ENCODE measurements at regions not wholly inside any gene's neighbourhood (a gene's known extent, or its start where the extent isn't known, plus 50 kb on each side); places are given as distances from the start of the nearest gene placed in this dataset.

DNA sequence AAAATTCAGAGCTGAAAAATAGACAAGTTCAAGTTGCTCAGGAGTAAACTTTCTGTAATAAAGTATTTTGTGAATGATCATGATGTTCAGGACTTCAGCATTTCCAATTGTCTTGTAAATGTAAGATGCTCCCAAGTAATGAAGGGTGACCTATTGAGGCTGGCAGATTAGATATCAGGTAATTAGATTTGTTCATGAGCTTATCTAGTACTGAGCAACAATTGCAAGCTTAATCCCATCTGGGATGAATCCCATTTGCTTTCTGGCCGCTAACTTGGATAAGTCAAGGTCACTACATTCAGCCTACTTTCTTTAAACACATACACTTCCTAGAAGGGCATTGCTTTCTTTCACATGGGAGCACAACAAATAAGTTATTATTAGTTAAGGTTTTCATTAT lies 82.4 kb upstream of the ITGB1 start:
- Histone ChIP-seq H3K79me2 (ENCODE audit: insufficient read depth, low read length) (no peaks in the 10 kb centered on the region), H3K9me2 (replicated peaks; ENCODE audit: low read depth, low read length) (no peaks in the 10 kb centered on the region), H2AFZ (ENCODE audit: low read length) (no peak overlapping the region), H3K36me3 (ENCODE audit: insufficient read depth, low read length) (no peaks in the 10 kb centered on the region), H3K4me3 (ENCODE audit: low read length, poor library complexity, severe bottlenecking) (no peak overlapping the region), H3K4me1 (ENCODE audit: insufficient read depth, low read length, poor library complexity, severe bottlenecking) (no peaks in the 10 kb centered on the region), H3F3A (ENCODE audit: low read depth) (no peaks in the 10 kb centered on the region), H3K27me3 (ENCODE audit: insufficient read depth, low read length, poor library complexity, severe bottlenecking) (no peaks in the 10 kb centered on the region), H3K4me2 (ENCODE audit: low read depth, low read length, poor library complexity, severe bottlenecking) (no peak overlapping the region), H4K20me1 (ENCODE audit: insufficient read depth, low read length, poor library complexity, severe bottlenecking) (no peaks in the 10 kb centered on the region), H3K9ac (ENCODE audit: low read depth, low read length, poor library complexity, severe bottlenecking) (no peak overlapping the region), H3K9me3 (ENCODE audit: insufficient read depth, low read depth, low read length) (no peaks in the 10 kb centered on the region)
- TF ChIP-seq EZH2phosphoT487 (IDR thresholded peaks at IDR 0.05; ENCODE audit: borderline replicate concordance): no peak
- TF ChIP-seq, protein P1, sequence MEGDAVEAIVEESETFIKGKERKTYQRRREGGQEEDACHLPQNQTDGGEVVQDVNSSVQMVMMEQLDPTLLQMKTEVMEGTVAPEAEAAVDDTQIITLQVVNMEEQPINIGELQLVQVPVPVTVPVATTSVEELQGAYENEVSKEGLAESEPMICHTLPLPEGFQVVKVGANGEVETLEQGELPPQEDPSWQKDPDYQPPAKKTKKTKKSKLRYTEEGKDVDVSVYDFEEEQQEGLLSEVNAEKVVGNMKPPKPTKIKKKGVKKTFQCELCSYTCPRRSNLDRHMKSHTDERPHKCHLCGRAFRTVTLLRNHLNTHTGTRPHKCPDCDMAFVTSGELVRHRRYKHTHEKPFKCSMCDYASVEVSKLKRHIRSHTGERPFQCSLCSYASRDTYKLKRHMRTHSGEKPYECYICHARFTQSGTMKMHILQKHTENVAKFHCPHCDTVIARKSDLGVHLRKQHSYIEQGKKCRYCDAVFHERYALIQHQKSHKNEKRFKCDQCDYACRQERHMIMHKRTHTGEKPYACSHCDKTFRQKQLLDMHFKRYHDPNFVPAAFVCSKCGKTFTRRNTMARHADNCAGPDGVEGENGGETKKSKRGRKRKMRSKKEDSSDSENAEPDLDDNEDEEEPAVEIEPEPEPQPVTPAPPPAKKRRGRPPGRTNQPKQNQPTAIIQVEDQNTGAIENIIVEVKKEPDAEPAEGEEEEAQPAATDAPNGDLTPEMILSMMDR (conservative IDR thresholded peaks at IDR 0.05; ENCODE audit: low read length): no peak

GRCh38 chr10:33039181-33039580 lies 81.2 kb upstream of the ITGB1 start:
- Histone ChIP-seq H3K36me3 (ENCODE audit: insufficient read depth, low read length) (no peaks in the 10 kb centered on the region), H3F3A (ENCODE audit: low read depth) (no peaks in the 10 kb centered on the region), H3K27me3 (ENCODE audit: insufficient read depth, low read length, poor library complexity, severe bottlenecking) (no peaks in the 10 kb centered on the region), H3K9me3 (ENCODE audit: insufficient read depth, low read depth, low read length) (no peaks in the 10 kb centered on the region), H4K20me1 (ENCODE audit: insufficient read depth, low read length, poor library complexity, severe bottlenecking) (no peaks in the 10 kb centered on the region), H3K79me2 (ENCODE audit: insufficient read depth, low read length) (no peaks in the 10 kb centered on the region), H2AFZ (ENCODE audit: low read length) (no peak overlapping the region), H3K4me3 (ENCODE audit: low read length, poor library complexity, severe bottlenecking) (no peak overlapping the region), H3K9ac (ENCODE audit: low read depth, low read length, poor library complexity, severe bottlenecking) (no peak overlapping the region), H3K4me2 (ENCODE audit: low read depth, low read length, poor library complexity, severe bottlenecking) (no peak overlapping the region), H3K9me2 (replicated peaks; ENCODE audit: low read depth, low read length) (no peaks in the 10 kb centered on the region), H3K4me1 (ENCODE audit: insufficient read depth, low read length, poor library complexity, severe bottlenecking) (no peaks in the 10 kb centered on the region)
- TF ChIP-seq, protein P1 (conservative IDR thresholded peaks at IDR 0.05; ENCODE audit: low read length): no peak
- no peak for TF ChIP-seq EZH2phosphoT487 (IDR thresholded peaks at IDR 0.05; ENCODE audit: borderline replicate concordance)

GRCh38 chr10:33038672-33039071 lies 80.6 kb upstream of the ITGB1 start:
- Histone ChIP-seq H3K27me3 (ENCODE audit: insufficient read depth, low read length, poor library complexity, severe bottlenecking) (no peaks in the 10 kb centered on the region), H3K9ac (ENCODE audit: low read depth, low read length, poor library complexity, severe bottlenecking) (no peak overlapping the region), H3K4me2 (ENCODE audit: low read depth, low read length, poor library complexity, severe bottlenecking) (no peak overlapping the region), H3K9me2 (replicated peaks; ENCODE audit: low read depth, low read length) (no peaks in the 10 kb centered on the region), H3K4me1 (ENCODE audit: insufficient read depth, low read length, poor library complexity, severe bottlenecking) (no peaks in the 10 kb centered on the region), H3F3A (ENCODE audit: low read depth) (no peaks in the 10 kb centered on the region), H2AFZ (ENCODE audit: low read length) (no peak overlapping the region), H3K79me2 (ENCODE audit: insufficient read depth, low read length) (no peaks in the 10 kb centered on the region), H4K20me1 (ENCODE audit: insufficient read depth, low read length, poor library complexity, severe bottlenecking) (no peaks in the 10 kb centered on the region), H3K36me3 (ENCODE audit: insufficient read depth, low read length) (no peaks in the 10 kb centered on the region), H3K9me3 (ENCODE audit: insufficient read depth, low read depth, low read length) (no peaks in the 10 kb centered on the region), H3K4me3 (ENCODE audit: low read length, poor library complexity, severe bottlenecking) (no peak overlapping the region)
- no peak for TF ChIP-seq EZH2phosphoT487 (IDR thresholded peaks at IDR 0.05; ENCODE audit: borderline replicate concordance)
- TF ChIP-seq, protein P1 (conservative IDR thresholded peaks at IDR 0.05; ENCODE audit: low read length): no peak

Measured in Loucy (cell line).